ENCODE measurements at regions not wholly inside any gene's neighbourhood (a gene's known extent, or its start where the extent isn't known, plus 50 kb on each side); places are given as distances from the start of the nearest gene placed in this dataset.

DNA sequence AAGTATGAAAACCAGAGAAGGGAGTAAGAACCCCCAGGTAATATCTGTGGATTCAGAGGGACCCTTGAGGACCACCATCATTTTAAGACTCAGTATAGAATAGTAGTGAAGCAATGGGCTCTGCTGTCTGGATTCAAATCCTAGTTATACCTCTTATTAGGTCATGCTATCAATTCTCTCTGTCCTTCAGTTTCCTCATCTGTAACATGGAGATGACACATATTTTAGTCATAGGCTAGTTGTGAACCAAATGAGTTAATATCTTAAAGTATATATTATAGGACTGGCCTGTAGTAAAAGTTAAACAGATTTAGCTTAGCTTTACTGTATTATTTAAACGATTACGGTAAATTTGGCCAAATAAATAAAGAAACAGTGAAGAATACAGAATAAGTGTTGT is 177.3 kb upstream of the GOLIM4 start:
- DNase-seq, result no peak

DNA sequence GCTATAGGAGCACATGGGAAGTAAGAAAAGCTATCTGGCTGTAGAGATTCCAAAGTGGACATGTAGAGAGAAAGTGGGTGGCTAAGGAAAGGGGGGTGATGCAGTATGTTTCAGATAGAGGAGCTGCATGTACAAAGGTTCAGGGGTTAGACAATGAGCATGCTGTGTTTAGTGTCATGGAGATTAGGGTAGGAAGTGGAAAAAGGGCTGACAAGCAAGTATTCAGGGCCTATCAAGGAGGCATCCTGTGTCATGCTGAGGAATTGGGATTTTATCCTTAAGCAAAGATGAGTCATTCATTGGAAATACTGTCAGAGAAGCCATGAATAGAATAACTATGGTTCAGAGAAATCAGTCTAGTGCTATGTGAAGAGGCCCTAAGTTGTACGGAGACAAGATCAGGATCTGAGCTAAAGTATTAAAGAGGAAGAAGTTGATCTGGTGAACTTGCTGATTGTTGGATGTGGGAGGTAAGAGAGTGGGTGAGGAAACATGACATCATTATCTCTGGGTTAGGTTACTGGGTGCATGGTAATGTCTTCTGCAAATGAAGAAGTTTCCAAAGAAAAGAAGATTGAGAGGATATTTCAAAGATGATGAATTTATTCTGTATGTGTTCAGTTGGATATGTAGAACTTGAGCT is 176.7 kb upstream of the GOLIM4 start:
- no peak for DNase-seq

DNA sequence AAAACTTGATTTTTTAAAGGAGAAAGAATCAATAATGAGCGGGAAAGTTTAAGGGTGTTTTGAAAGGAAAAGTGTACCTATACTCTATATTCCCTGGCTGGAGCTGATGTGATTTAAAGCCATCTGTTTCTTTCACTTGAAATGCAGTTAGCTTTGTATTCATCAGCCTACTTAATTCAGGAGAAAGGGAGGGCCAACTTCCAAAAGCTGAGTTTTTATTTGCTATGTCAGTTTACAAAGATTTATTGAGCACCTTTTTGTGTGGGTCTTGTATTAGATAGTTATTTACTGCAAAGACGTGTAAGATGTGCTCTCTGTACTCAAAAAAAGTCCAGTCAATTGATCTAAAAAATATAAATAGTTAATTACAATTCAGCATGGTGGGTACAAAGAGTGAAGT is 176.2 kb upstream of the GOLIM4 start:
- no peak for DNase-seq

GRCh38 chr3:168269001-168269400 is 173.3 kb upstream of the GOLIM4 start:
- DNase-seq, result no peak

GRCh38 chr3:168267179-168267578 is 171.5 kb upstream of the GOLIM4 start:
- DNase-seq, result no peak

DNA sequence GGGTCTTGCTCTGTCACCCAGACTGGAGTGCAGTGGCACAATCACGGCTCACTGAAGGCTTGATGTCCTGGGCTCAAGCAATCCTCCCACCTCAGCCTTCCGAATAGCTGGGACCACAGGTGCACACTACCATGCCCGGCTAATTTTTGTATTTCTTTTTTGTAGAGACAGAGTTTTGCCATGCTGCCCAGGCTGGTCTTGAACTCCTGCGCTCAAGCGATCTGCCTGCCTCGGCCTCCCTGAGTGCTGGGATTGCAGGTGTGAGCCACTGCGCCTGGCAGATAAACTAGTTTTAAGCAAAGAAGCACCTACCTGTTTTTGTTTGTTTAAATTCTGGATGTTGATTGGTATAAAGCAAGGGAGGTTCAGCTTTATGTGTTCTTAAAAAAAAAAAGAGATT is 170.6 kb upstream of the GOLIM4 start:
- DNase-seq, result no peak

- no peak for DNase-seq
These were observed 167.2 kb upstream of the GOLIM4 start for GRCh38 chr3:168262887-168263286.

DNA sequence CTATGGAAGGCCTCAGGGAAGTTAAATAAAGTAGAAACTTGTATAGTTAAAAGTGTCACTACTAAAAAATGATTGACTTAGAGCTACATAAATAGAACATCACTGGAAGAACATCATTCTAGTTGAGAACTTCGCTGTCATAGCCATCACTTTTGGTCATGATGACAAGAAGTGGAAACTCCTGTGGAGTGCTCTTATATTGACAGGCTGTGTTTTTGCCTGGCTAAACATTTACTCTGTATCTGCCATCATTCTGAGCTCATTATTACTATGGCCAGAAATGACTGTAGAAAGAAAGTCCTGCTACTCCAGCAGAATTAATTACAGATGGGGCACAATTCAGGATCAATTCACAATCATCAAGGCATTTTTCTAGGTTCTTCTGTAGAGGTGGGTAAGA is 165.1 kb upstream of the GOLIM4 start:
- no peak for DNase-seq

DNA sequence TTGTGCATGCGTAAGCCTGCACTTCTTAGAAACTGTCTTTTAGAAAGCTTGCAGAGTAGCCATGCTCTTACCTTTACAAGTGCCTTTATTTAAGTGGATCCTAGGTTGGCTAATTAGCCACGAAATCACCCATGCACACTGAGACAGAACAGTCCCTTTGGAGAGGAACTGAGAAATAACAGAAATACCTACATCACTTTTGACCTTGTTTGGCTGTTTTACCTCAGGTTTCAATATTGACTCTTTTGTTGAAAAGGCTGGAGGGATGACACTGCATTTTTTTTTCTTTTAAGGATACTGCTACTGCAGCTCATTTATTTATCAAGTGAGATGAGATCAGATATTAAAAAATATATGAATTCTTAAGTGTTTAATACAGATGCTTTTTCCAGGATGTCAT is 155.6 kb upstream of the GOLIM4 start:
- DNase-seq, result no peak

DNA sequence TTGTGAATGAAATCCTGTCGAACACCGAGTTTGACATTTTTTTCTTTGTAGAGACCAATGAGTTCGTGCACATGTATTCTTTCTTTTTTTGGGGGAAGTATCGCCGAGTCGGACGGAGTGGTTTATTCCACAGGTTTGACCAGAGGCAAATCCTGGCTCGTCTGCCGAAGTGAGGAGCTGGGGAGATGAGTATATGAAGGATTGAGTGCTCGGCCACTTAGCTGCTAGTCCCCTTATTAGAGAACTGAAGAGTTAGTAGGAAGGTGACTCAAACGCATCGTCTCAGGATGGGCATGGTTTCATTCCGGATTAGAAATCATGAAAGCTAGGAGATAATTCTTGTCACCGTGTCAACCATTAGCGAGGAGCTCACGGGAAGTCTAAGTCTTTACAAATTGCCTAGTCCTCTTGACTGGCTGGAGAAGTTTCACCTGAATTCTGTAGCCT is 154.7 kb upstream of the GOLIM4 start:
- no peak for DNase-seq

DNA sequence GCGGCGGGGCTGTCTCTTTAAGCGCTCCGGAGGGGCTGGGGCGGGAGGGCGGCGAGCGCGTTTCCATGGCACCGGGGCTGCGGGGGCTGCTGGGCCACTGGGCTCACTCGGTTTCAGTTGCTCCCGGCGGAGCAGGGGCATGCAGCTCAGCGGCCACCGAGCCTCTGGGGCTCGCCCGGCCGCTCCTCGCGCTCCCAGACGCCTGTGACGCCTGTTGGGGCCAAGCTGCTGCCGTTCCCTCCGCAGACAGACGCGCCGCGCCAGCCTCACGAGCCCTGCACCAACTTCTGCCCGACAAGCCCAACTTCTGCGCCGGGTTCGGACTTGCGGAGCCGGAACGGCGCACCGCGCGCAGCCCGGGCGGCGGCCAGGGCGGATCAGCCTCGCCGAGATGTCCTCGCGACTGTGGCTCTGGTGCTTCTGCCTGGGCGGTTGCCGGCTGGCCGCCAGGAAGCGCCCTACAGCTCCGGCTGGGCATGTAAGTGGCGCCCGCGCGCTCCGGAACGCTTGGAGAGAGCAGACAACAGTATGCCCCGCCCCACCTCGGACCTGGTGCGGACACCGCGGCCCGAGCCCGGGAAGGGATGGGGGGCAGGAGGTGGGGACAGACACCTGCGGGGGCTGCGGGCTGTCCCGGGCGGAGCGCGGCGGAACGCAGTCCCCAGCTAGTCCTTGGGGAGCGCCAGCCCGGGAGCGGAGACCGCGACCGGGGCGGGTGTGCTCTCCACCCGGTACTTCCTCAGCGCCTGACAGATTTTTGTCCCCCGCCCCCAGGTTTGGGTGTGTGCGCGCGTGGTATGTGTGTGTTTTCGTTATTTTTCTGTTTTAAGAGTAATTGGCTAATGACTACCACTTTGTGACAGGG is 154.1 kb upstream of the GOLIM4 start:
- peak; percentile 64 for DNase-seq

DNA sequence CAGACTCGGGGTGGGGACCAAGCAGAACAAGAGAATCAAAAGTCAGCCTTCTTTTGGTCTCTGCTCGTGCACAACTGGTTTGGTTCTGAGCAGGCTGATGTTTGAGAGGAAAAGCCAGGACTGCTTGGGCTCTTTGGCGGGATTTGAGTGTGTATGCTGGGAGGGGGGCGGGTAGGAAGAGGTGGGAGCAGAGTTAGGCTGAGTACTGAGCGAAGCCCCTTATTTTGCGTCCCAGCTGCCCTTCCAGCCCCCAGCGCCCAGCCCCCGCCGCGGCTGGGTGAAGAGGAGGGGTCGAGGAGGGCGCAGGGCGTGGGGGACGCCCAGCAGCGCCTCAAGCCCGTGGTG is 153.5 kb upstream of the GOLIM4 start:
- DNase-seq, result peak; percentile 20

DNA sequence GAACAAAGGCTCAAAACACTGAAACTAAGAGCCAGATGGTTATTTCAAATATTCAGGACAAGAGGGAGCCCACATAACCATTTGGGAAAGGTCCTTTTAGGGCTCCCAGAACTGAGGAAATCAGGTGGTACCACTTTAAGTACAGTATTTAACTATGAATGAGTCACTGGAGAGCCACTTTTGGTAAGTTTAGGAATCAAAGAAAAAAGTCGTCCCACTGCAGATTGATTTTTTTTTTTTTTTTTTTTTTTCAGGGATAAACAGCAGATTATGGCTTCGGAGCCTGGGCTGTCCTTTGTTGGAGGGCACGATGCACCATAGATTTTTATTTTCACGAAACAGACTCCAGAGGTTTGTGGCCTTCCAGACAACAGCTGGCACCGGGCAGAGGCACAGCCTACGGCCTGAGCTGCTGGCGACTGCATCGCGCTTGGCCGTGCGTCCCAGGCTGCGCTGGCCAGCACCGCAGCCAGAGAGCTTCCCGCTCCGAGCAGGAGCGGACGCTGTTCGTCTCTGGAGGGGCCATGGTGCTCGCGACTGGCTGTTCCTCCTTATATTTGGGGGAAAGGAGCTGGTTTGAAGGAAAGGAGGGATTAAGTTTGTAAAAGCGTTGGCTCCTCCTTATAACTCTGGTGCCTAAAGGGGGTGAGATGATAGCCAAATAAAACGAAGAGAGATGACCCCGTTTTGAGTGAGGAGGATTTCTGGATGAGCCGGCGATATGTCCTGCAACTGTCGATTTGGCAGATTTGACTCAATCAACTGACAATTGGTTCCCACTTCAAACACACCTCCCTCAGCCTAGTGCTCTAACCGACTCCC is 152.9 kb upstream of the GOLIM4 start:
- DNase-seq, result no peak

DNA sequence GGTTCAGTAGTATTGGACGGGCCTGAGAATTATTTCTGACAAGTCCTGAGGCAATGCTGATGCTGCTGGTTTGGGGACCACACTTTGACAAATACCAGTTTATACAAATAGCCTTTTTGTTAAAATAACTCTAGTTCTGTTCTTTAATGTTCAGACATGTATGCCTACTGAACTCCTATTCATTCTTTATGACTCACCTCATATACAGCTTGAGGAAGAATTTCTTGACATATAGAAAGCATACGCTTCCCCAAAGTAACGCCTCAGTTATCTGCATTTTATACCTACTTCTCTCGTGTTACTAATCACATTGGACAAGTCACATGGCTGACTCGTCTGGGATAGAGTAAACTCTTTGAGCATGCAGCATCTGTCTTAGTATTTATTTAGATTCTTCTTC is 145.4 kb upstream of the GOLIM4 start:
- no peak for DNase-seq

GRCh38 chr3:168239287-168239686 is 143.6 kb upstream of the GOLIM4 start:
- no peak for DNase-seq

- no peak for DNase-seq
These were observed 137.3 kb upstream of the GOLIM4 start for GRCh38 chr3:168233001-168233400.

DNA sequence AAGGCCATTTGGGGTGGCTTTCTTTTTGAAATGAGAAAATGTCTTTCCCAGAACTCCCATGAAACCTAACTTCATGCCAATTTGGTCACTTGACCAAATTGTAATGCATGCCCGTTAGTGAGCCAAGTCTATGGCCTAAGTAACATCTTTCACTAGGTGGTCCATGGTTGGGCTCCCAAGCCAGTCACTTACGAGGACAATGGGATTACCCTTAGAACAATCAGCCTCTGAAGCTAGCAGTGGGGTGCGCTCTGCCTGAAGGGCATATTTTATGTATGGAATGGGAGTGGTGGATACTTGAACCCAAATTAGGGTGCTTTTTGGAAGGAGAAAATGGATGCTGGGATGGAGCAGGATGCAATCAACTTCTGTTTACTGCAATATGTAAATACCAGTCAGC is 127.4 kb upstream of the GOLIM4 start:
- no peak for DNase-seq

- DNase-seq, result no peak
These were observed 124.8 kb upstream of the GOLIM4 start for GRCh38 chr3:168220556-168220955.

DNA sequence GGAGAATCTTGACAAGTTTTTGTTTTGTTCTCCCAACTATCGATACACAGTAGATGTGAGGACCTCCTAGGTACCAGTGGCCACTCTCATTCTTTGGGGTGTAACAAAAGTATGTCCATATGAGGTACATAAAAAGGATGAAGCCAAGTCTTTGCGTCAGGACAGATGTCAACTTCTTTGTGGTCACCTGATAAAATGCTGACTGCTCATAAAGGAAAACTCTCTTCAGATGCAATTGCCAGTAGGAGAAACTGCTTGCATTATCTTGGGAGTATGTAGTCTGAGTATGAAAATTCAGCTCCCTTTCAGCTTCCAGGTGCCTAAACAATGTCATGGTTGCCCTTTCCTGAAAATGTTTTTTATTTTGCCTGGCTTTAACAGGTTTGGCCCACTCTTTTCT is 123.8 kb upstream of the GOLIM4 start:
- DNase-seq, result no peak

DNA sequence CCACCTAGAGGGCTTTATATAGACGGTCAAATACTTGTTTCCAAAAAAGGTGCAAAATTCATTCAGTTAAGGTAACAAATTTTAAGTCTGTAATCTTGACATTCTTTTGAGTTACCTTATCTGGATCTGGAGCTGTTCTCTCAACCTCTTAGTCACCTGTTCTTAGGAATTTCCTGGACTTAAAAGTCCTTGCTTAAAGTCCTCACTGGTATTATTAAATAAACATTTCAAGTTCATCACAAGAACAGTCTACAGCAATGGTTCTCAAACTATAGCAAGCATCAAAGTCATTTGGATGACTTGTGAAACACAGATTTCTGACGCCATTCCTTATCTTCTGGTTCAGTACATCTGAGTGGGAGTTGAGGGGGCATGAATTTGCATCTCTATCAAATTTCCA is 122.9 kb upstream of the GOLIM4 start:
- no peak for DNase-seq

DNA sequence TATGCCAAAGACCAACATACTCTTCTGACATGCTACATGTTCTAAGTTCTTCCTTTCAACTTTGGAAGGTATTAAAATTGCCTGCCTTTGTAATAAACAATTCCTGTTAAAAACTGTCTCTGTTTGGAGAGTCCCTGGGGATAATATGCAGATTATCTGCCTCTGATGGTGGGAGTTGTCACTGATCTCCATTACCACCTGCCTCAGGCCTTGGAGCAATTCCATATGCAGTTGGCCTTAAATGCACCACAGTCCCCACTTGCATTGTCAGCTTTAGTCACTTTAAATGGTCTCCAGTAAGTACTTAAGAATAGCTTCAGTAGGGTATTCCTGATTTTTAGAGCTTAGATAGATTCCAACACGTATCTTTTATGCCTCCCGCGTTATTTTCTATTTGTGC is 121.1 kb upstream of the GOLIM4 start:
- no peak for DNase-seq

GRCh38 chr3:168213920-168214319 is 118.2 kb upstream of the GOLIM4 start:
- DNase-seq, result no peak

- no peak for DNase-seq
These were observed 117.1 kb upstream of the GOLIM4 start for GRCh38 chr3:168212664-168213285.

All from DMS79 treated with DMSO at 0.1 percent for 48 hours (cell line).